ENCODE measurements at regions not wholly inside any gene's neighbourhood (a gene's known extent, or its start where the extent isn't known, plus 50 kb on each side); places are given as distances from the start of the nearest gene placed in this dataset.

GRCh38 chr12:87094356-87094755 lies 838.2 kb upstream of the MGAT4C start:
- no peak for TF ChIP-seq CTCF (IDR thresholded peaks at IDR 0.05; ENCODE audit: borderline replicate concordance, control extremely low read depth, extremely low read depth, insufficient read depth, missing control alignments)
- no peak for DNase-seq (ENCODE audit: low spot score)
- in situ Hi-C loops (cut with MboI; ENCODE audit: low sequenced_read_pairs, unreplicated experiment), result no loop called here

- DNase-seq (ENCODE audit: low spot score), result no peak
- in situ Hi-C loops (cut with MboI; ENCODE audit: low sequenced_read_pairs, unreplicated experiment), result no loop called here
These were observed 836.2 kb upstream of the MGAT4C start for GRCh38 chr12:87092421-87092820.

GRCh38 chr12:87086118-87086891 lies 830.1 kb upstream of the MGAT4C start:
- in situ Hi-C loops (cut with MboI; ENCODE audit: low sequenced_read_pairs, unreplicated experiment), result no loop called here
- DNase-seq (ENCODE audit: low spot score), result no peak
- no peak for TF ChIP-seq CTCF (IDR thresholded peaks at IDR 0.05; ENCODE audit: borderline replicate concordance, control extremely low read depth, extremely low read depth, insufficient read depth, missing control alignments)

More at GRCh38 chr12:87092421-87092820, 836.2 kb upstream of the MGAT4C start:
- TF ChIP-seq CTCF (IDR thresholded peaks at IDR 0.05; ENCODE audit: borderline replicate concordance, control extremely low read depth, extremely low read depth, insufficient read depth, missing control alignments), result no peak

GRCh38 chr12:87085286-87085685 lies 829.1 kb upstream of the MGAT4C start:
- TF ChIP-seq CTCF (IDR thresholded peaks at IDR 0.05; ENCODE audit: borderline replicate concordance, control extremely low read depth, extremely low read depth, insufficient read depth, missing control alignments), result no peak
- in situ Hi-C loops (cut with MboI; ENCODE audit: low sequenced_read_pairs, unreplicated experiment), result no loop called here
- DNase-seq (ENCODE audit: low spot score), result no peak

- no peak for DNase-seq (ENCODE audit: low spot score)
- in situ Hi-C loops (cut with MboI; ENCODE audit: low sequenced_read_pairs, unreplicated experiment), result no loop called here
- no peak for TF ChIP-seq CTCF (IDR thresholded peaks at IDR 0.05; ENCODE audit: borderline replicate concordance, control extremely low read depth, extremely low read depth, insufficient read depth, missing control alignments)
These were observed 826.6 kb upstream of the MGAT4C start for GRCh38 chr12:87082756-87083155.

- TF ChIP-seq CTCF (IDR thresholded peaks at IDR 0.05; ENCODE audit: borderline replicate concordance, control extremely low read depth, extremely low read depth, insufficient read depth, missing control alignments), result no peak
- no peak for DNase-seq (ENCODE audit: low spot score)
- in situ Hi-C loops (cut with MboI; ENCODE audit: low sequenced_read_pairs, unreplicated experiment), result no loop called here
These were observed 818.6 kb upstream of the MGAT4C start for GRCh38 chr12:87074781-87075180.

Measured in GM13976 (cell line).